Fibroblast of skin of left quadriceps (primary cell): ENCODE measurements at regions not wholly inside any gene's neighbourhood (a gene's known extent, or its start where the extent isn't known, plus 50 kb on each side); places are given as distances from the start of the nearest gene placed in this dataset.
"Not testable (repeated sequence)": the region's sequence is repeated elsewhere in the genome, so short reads cannot be mapped to it uniquely, and the experiment has no call there.

Source experiments
- DNase-seq, 2 experiments: peaks; one replicate each; pipeline ENCODE4 v3.0.0-alpha.2; 2013; ENCODE audit warnings: low read depth in 2 of 2

DNA sequence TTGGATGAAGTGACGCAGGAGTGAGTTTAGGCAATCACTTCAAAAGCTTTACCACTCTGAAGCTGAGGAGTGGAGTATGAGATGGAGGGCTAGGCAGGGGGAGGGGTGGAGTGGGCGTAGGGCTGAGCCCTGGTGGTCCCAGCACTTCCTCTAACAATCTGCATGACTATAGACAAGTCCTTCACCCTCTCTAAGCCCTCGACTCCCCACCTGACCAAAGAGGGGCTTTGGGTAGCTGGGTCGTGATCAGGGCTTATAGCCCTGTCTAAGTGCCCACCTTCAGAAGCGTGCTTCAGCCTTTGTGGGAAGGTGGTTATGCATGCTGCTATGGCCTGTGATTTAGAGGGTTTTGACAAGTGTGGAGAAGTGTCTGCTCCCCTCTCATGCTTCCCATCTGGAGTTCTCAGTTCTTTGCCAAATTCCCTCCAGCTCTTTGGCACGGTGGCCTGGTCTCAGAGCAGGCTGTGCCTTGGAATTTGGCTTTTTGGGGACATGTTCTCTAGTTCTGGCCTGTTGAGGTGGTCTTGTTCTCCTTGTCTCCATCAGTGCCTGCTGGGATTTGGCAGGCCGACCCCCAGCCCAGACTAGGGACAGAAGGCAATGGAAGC lies 53.0 kb downstream of the ACTBL2 start:
- no peak for DNase-seq

DNA sequence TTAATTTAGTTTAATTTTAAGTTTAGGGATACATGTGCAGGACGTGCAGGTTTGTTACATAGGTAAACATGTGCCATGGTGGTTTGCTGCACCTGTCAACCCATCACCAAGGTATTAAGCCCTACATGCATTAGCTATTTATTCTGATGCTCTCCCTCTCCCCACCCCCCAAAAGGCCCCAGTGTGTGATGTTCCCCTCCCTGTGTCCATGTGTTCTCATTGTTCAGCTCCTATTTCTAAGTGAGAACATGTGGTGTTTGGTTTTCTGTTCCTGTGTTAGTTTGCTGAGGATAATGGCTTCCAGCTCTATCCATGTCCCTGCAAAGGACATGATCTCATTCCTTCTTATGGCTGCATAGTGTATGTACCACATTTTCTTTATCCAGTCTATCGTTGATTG lies 53.6 kb downstream of the ACTBL2 start:
- DNase-seq: not testable (repeated sequence)

DNA sequence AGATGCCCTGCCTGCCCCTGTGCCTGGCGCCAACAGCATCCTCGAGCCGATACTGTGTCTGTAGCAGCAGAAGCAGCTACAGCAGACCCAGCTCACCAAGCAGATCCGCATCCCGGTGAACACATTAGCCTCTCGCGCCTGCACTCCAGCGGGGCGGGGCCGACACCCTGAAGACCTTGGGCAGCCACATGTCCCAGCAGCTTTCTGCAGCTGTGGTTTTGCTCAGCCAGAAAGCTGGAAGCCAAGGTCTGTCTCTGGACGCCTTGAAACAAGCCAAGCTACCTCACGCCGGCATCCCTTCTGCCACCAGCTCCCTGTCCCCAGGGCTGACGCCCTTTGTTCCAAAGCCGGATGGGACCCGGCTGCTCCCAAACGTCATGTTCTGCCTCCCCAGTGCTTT lies 59.6 kb downstream of the ACTBL2 start:
- DNase-seq: no peak

DNA sequence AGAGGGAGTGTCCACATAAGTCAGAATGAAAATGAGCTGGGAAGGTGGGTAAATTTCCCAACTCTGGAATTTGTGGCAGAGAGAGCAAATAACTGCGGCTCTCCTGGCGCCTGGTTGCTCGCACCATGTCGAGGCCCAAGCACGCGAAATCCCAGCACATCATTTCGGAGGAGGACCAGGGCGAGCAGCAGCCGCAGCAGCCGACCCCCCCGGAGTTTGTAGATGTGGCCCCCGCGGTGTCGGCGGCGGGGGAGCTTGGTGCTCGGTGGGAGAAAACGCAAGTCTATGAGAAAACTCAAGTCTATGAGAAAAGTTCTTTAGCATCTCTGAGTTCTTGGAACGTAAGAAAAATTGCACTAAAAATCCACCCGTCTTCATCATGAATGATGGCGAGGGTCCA lies 60.3 kb downstream of the ACTBL2 start:
- DNase-seq: no peak

DNA sequence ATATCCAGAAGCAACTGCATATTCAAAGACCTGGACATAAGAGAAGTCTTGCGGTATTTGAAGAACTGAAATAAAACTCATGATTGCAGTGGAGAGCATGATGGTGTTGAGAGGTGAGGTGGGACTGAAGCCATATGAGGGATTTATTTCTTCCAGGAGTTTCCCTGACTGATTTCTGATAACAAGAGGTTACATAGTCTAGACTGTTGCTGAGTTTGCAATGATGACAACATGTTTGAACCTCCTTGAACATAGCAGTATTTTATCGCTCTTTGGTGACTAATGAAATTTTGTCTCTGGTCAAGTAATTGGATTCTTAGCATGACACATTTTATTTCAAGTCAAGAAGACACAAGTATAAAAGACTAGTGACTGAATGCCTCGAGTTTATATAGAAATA lies 61.8 kb downstream of the ACTBL2 start:
- no peak for DNase-seq

DNA sequence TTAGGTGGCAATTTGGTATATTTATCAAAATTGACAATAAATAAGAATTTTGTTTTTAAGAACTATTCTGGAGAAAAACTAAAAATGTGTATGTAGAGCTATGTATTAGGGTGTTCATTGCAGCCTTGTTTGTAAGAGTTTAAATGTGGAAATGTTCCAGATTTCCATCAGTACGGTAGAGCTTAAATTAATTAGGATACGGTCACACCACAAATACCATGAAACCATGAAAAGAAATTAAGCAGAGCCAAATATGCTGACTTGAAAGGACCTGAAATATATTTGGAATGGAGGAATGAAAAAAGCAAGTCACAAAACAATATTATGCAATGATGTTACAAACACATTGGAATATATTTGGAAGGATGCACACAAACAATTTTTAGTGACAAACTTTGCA lies 64.6 kb downstream of the ACTBL2 start:
- peak in 1 of 2 experiments; percentile 26 for DNase-seq

DNA sequence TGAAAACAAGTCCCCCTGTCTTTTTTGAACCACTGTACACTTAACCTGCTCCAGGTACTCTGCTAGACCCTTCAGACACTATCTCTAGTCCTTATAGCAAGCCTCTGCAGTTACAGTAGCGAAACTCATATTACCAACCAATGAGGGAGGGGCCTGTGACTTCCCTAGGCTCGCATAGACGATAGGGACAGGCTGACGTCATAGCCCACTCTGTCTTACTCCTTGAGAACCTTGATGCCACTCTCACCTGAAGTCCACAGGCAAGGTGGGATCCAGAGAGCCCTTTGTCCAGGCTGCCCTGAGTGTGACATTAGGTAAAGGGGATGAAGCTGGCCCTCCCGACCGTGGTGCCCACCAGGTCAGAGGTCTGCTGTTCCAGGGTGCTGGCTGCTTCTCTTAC lies 65.3 kb downstream of the ACTBL2 start:
- DNase-seq: no peak

DNA sequence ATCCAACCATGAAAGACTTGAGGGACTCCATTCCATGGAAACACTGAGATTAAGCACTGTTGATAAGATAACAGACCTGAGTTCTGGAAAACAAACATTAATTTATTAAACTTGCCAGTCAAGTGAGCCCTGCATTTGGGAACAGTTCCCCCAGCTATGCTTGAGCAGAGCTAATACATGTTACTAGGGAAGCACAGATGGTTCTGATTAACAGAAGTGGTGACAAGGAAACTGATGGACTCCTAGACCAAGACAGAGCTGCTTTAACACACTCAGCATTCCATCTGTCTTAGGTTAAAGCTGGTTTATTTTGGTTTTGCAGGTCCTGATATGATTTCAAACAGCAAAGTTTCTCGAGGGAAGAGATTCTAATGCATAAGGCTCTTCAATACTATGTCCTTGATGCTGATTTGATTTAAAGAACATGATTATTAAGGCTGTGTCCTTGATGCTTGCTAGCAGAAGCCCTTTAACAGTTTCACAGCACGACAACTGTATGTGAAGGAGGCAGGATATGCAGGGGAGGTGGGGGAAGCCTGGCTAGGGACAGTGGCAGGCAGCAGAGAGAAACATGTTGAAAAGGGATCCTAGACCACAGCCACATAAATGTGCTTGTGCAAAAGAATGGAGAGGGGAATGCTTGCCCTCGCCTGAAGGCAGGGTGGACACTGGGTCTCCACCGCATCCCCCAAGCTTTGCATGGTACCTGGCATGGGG lies 66.2 kb downstream of the ACTBL2 start:
- DNase-seq: peak; percentile 92 to 93

DNA sequence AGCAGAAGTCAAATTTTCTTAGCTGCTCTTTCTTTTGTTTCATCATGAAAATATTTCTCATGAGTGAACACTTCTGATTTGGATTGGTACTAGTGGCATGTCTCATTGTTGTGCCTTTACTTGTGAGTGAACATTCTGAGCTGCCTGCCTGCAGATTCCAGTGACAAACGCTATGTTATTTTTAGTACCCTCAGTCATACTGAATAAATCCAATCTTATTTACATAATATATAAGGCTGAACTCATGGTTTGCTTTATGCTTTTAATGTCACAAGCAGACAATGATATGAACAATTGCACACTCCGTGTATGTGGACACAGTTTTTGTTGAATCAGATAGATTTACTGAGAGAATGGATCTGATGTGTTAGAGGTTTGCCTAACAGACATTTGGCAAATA lies 67.8 kb downstream of the ACTBL2 start:
- no peak for DNase-seq

DNA sequence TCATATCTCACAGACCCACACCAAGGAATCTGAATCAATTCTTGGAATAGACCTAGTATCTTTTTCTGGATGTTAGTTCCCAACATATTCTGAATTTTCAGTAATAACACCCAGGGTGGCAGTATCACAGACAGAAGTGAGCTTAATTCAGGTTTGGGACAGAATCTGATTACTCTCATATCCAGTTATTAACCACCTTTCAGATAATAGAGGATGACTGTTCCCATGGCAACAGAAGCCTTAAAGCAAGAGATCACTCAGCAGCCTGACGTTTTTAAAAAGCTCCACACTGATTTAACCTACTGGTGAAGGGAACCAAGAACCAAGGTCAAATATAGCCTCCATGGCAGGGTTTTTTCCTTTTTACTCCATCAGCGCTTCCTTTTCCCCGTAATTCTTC lies 68.4 kb downstream of the ACTBL2 start:
- DNase-seq: no peak

DNA sequence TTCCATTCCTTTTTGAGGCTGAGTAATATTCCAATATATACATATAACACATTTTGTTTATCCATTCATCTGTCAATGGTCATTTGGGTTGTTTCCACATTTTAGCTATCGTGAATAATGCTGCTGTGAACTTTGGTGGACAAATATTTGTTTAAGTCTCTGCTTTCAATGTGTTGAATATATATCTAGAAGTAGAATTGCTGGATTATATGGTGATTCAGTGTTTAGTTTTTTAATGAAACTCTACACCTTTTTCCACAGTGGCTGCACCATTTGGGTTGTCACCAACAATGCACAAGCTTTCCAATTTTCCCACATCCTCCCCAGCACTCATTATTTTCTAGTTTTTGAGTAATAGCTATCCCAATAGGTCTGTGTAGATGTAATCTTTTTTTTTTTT lies 69.5 kb downstream of the ACTBL2 start:
- no peak for DNase-seq

DNA sequence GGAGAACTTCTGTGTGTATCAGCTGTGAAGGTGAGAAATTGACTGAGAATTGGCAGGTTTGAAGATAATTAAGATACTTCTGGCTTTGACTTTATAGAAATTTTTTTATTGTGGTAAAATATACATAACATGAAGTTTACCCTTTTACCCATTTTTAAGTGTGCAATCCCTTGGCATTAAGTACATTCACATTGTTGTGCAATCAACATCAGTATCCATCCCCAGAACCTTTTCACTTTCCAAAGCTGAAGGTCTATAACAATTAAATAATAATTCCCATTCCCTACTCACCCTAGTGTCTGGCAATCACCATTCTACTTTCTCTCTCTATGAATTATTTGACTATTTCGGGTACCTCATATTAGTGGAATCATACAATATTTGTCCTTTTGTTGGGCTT lies 69.9 kb downstream of the ACTBL2 start:
- no peak for DNase-seq

DNA sequence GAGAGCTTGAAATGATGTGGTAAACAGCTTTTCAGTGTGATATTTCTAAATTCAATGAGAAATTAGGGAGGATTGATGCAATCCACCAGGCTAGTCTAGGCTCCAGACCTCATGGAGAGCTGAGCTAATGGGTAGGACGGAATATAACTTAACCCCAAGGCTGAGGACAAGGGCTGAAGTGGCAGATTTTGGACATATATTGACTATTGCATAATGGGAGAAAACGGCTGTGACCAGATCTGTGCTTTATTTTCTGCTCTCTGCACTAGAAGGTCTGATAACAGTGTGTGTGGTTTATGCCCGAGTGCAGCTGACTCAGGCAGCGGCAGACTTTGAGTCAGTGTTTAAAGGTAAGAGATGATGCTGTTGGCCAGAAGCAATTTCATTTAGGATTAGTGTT lies 70.6 kb downstream of the ACTBL2 start:
- DNase-seq: no peak

DNA sequence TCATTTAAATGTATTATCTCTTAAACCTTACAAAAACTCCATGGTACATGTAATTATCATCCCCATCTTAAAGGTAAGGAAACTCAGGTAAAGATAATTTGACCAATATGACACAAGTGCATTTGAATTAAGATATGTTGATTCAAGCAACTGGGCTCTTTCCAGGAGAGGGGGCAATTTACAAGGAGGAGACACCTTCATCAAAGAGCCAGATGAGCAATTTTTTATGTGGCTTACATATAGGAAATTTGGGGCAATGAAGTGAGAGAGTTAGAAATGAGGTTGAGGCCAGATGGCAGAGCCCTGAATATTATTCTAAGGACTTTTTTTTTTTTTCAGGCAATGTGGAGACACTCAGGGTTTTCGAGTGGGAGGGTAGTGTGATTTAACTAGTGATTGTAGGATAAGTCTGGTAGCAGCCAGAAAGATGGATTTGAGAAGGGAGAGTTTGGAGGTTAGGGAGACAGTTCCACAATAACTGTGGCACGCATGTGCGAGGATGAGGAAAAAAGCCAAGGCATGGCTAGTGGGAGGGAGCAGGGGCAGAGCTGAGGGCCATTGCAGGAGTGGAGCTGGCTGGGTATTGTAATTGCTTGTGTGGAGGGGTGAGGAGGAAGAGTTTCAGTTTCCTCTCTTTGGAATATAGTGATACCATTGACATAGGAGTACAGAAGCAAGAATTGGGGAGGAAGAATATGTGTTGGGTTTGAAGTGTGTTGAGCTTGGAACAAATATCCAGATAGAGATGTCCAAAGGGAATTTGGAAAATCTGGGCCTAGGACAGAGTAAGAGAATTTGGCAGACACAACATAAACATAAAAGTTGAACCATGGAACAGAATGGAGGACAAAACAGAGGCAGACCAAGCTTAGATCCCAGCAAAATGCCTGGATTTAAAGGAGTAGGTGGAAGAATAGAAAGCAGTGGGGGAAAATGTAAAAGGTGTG lies 72.0 kb downstream of the ACTBL2 start:
- DNase-seq: no peak

DNA sequence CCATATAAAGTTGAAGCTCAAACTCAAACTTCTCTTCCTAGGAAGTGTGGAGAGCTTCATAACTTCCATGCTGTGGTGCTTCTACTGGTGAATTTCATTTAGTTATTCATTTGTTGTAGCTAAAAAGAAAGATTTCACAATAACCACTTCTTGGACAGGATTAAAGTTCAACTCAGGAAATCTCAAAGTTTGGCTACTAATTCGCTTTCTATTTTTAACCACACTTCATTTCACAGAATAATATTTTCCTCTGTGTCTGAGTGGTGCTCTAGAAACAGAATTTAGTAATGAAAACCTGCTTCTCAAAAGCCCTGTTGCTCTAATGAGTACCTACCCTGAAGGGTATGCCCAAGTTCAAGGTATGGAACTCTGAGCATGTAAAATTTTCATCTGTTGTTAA lies 73.9 kb downstream of the ACTBL2 start:
- DNase-seq: no peak

DNA sequence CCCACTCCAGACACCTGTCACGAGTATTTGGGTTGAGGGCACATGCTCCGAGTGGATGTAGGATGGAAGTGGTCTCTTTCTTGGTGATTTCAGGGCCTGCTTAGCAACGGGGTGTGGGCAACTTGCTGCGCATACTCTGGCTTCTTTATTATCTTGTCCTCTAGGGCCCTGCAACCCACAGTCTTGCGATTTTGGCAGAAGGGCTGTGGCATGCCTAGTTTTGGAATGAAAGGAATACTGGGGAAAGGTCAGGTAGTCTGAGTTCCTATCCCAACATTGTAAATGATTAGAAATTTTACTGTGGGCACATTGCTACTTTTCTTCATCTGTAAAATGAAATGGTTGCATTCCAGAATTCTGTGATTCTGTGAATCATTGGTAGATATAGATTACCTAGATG lies 74.3 kb downstream of the ACTBL2 start:
- DNase-seq: no peak

DNA sequence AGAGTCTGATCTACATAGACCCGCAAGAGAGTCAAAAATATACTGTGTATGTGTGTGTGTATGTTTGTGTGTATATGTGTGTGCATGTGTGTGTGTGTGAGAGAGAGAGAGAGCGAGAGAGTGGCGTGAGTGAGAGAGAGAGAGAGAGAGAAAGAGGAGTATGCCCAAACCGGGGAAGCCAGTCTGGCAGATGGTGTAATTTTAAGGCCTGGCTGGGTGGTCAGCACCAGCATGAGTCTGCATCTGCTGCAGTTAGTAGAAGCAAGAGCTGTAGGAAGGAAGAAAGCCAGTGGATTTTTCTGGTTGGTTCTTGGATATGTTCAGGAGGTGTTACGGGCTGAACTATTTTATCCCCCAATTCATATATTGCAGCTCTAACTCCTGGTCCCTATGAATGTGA lies 75.2 kb downstream of the ACTBL2 start:
- no peak for DNase-seq

DNA sequence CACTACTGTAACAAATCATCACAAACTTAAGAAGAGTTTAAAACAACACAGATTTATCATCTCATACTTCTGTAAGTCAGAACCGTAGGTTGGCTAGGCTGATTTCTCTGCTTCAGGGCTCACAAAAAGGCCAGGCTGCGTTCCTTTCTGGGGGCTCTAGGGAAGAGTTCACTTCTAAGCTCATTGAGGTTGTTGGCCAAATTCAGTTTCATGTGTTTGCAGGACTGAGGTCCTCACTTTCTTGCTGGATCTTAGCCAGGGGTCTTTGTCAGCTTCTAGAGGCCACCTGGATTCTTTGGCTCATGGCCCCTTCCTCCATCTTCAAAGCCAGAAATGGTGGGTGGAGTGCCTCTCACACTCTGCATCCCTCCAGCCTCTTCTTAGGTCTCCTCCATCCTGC lies 76.0 kb downstream of the ACTBL2 start:
- no peak for DNase-seq

DNA sequence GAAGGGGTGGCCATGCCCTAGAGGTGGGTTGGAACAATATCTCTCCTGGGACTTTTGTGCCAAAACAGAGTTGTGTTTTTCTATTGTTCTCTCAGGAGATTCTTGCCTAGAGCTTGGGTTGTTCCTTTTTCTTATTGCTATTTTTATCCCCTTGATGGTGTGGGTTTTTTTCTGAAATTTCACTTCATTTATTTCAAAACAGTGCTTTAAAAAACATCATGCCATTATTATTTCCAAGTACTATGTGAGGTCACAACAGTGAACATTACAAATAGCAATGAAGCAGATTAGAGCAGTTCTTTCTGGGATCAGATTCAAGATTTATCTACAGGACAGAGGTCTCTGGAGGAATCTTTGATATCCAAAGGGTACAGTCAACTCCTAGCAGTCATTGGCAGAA lies 76.6 kb downstream of the ACTBL2 start:
- DNase-seq: no peak

DNA sequence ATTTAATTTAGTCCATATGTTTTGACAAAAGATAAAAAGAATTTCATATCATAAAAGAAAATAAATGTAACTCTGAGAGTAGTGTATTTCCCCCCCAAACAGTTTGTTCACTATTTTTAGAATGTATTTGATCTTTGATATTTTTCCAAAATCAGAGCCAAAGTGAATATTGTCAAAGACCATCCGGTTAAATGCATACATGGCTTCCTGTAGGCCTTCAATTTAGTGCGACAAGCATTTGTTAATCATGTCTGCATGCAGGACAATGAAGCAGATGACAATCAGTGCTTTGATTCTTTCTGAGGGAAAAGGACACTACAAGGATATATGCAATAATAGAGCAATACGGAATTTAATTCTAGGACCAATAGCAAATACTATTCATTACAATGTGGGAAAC lies 79.8 kb downstream of the ACTBL2 start:
- no peak for DNase-seq

DNA sequence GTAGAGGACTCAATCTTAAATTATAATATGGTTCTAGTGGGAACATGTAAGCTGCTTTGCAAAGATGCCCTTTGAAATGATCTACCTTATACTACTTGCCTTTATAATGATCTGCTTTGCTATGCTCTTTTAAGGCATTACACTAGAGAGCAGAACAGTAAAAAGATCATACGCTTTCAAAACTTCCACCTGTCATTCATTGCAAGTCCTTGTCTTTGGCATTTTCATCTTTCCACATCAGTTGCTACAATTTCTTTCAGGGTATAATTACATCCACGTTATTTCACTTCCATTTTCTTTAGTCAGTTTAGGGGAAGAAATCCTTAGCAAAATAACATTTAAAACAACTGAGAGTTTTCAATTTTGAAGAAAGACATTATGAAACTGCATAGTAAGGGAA lies 80.3 kb downstream of the ACTBL2 start:
- DNase-seq: no peak

DNA sequence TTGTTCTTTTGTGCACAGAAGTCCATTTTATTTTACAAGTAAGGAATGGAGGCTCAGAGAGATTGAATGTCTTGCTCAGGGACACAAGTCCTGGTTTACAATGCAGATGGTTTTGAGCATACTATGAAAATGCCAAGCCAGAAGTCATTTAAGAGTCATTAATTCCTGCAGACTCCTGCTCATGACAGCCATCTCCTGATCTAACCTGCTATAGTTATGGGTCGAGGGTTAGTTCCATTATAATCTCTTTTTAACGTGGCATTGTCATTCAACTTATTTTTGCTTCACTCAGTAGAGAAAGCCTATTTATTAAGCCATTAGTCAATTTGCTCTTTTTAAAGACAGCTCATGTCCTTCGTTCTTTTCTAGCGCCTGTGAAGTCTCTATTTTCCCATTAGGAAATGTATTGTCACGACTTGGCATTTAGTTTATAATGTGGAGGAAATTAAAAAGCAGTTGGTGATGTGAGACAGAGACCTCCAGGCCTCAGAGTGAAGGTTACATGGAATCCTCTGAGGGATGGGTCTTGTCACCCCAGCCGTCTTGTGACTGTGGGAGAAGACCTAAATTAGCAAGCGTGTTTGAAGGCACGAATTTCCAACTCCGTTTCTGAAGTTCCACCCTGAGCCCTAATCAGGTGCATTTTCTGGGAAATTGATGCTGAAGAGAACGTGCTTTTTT lies 84.1 kb downstream of the ACTBL2 start:
- DNase-seq: no peak
